22Rv1 (cell line): ENCODE measurements at regions not wholly inside any gene's neighbourhood (a gene's known extent, or its start where the extent isn't known, plus 50 kb on each side); places are given as distances from the start of the nearest gene placed in this dataset.

Source experiments
- CTCF ChIP-seq: fragments of 450-650 bp; IDR thresholded peaks from 2 replicates; pipeline ENCODE4 v1.5.1; 2017; ENCODE audit warnings: mild to moderate bottlenecking
- ZFX ChIP-seq: fragments of 450-650 bp; IDR thresholded peaks from 2 replicates; pipeline ENCODE4 v1.6.1; 2017; ENCODE audit warnings: antibody characterized with exemption, borderline replicate concordance

- TF ChIP-seq CTCF, result no peak
- TF ChIP-seq ZFX, result no peak
These were observed 112.2 kb upstream of the TRPM3 start for GRCh38 chr9:71233646-71234045.
